GM12878 (cell line): ENCODE measurements at regions not wholly inside any gene's neighbourhood (a gene's known extent, or its start where the extent isn't known, plus 50 kb on each side); places are given as distances from the start of the nearest gene placed in this dataset.
"Not testable (repeated sequence)": the region's sequence is repeated elsewhere in the genome, so short reads cannot be mapped to it uniquely, and the experiment has no call there.

Source experiments
- ATAC-seq: fragments of 200-7000 bp; cut with Tn5 transposase; 3 replicates; pipeline ENCODE4 v1.9.1; 2020; ENCODE audit warnings: mild to moderate bottlenecking, moderate library complexity
- BruUV-seq: library from RNA; stranded (reverse); fragments of 400-500 nt; replicated peaks from 2 replicates; lab custom pipeline; 2021; lab: Mats Ljungman, UMichigan
- CTCF ChIA-PET: fragments of 300-600 bp; sonication (Branson Sonifier 250); formaldehyde crosslinking; extraction: SDS; loops from one replicate; lab custom pipeline; 2021; ENCODE audit warnings: inconsistent platforms; lab: Yijun Ruan, JAX
- POLR2A ChIA-PET: fragments of 350-600 bp; formaldehyde crosslinking; extraction: SDS; loops from one replicate; lab custom pipeline; 2021; ENCODE audit warnings: inconsistent platforms; lab: Charles Lee
- RAD21 ChIA-PET: fragments of 300-600 bp; sonication (Branson Sonifier 250); formaldehyde crosslinking; loops from one replicate; lab custom pipeline; 2023; ENCODE audit warnings: antibody characterized with exemption; ENCODE audit not compliant: unreplicated experiment; lab: Charles Lee
- SMC1A ChIA-PET: fragments of 300-600 bp; sonication (Branson Sonifier 250); formaldehyde crosslinking; loops from one replicate; lab custom pipeline; 2023; ENCODE audit not compliant: unreplicated experiment, uncharacterized antibody; lab: Charles Lee
- DNase-seq: peaks from one replicate; pipeline ENCODE4 v3.0.0-alpha.2; 2011; ENCODE audit warnings: low read depth, low spot score
- FAIRE-seq: peaks from 3 replicates; lab custom pipeline; 2011; peaks lifted over from hg19 to GRCh38; lab: Jason Lieb, UNC
- H2AFZ ChIP-seq: 2 replicates; pipeline ENCODE4 v1.6.0; 2011; ENCODE audit warnings: low read depth, low read length, control low read depth; ENCODE audit not compliant: control insufficient read depth
- H3K27ac ChIP-seq: 2 replicates; pipeline ENCODE4 v1.5.1; 2011; ENCODE audit warnings: control low read depth; ENCODE audit not compliant: control insufficient read depth, insufficient read depth
- H3K27me3 ChIP-seq, 2 experiments: replicated peaks in 1 of 2; 2 replicates each; pipeline versions ENCODE4 v1.6.0 to v1.6.1; 2011; ENCODE audit warnings: low read length in 1 of 2; ENCODE audit not compliant: control insufficient read depth in 2 of 2, insufficient read depth in 2 of 2
- H3K36me3 ChIP-seq, 2 experiments: 2 replicates each; pipeline ENCODE4 v1.5.1; 2011; ENCODE audit warnings: low read length in 1 of 2; ENCODE audit not compliant: control insufficient read depth in 2 of 2, insufficient read depth in 2 of 2
- H3K4me1 ChIP-seq: 2 replicates; pipeline ENCODE4 v1.6.1; 2011; ENCODE audit warnings: mild to moderate bottlenecking, low read length, moderate library complexity, mixed read lengths; ENCODE audit not compliant: control insufficient read depth, insufficient read depth
- H3K4me2 ChIP-seq: 2 replicates; pipeline ENCODE4 v1.6.0; 2011; ENCODE audit warnings: control low read depth; ENCODE audit not compliant: control insufficient read depth, insufficient read depth
- H3K4me3 ChIP-seq: fragments of 200-600 bp; sonication (generic); 2 replicates; pipeline ENCODE4 v1.5.1; 2016
- H3K79me2 ChIP-seq: 2 replicates; pipeline ENCODE4 v1.6.0; 2011; ENCODE audit warnings: low read length; ENCODE audit not compliant: control insufficient read depth, insufficient read depth
- H3K9ac ChIP-seq: 2 replicates; pipeline ENCODE4 v1.8.0; 2011; ENCODE audit warnings: low read length, control low read depth, mixed read lengths; ENCODE audit not compliant: control insufficient read depth, insufficient read depth
- H3K9me3 ChIP-seq: replicated peaks from 3 replicates; pipeline ENCODE4 v1.5.1; 2011; ENCODE audit warnings: mild to moderate bottlenecking, low read length; ENCODE audit not compliant: control insufficient read depth, insufficient read depth
- H4K20me1 ChIP-seq: 2 replicates; pipeline ENCODE4 v1.6.0; 2011; ENCODE audit not compliant: control insufficient read depth, insufficient read depth
- BCL11A ChIP-seq: IDR thresholded peaks from 2 replicates; pipeline ENCODE4 v1.6.1; 2011; ENCODE audit warnings: low read depth, low read length
- CBFB ChIP-seq: IDR thresholded peaks from 2 replicates; pipeline ENCODE4 v1.6.1; 2016; ENCODE audit warnings: antibody characterized with exemption, low read depth
- CHD2 ChIP-seq: IDR thresholded peaks from 2 replicates; pipeline ENCODE4 v1.6.1; 2011; ENCODE audit warnings: low read depth, low read length, improper control_type of control experiment, borderline replicate concordance
- CREM ChIP-seq: IDR thresholded peaks from 2 replicates; pipeline ENCODE4 v1.6.1; 2014; ENCODE audit warnings: antibody characterized with exemption, low read depth
- GABPA ChIP-seq: IDR thresholded peaks from 2 replicates; pipeline ENCODE4 v1.6.1; 2014; ENCODE audit warnings: antibody characterized with exemption, low read depth, mild to moderate bottlenecking, inconsistent platforms
- JUND ChIP-seq: IDR thresholded peaks from 2 replicates; pipeline ENCODE4 v1.6.1; 2012; ENCODE audit warnings: low read depth, mild to moderate bottlenecking, low read length, improper control_type of control experiment, moderate library complexity
- MEF2B ChIP-seq: fragments of 450-650 bp; IDR thresholded peaks from 2 replicates; pipeline ENCODE4 v1.6.1; 2018; ENCODE audit warnings: mild to moderate bottlenecking, moderate library complexity; ENCODE audit not compliant: partially characterized antibody, poor library complexity, severe bottlenecking
- NBN ChIP-seq: fragments of 450-650 bp; IDR thresholded peaks from 2 replicates; pipeline ENCODE4 v1.6.1; 2016
- NR2C2 ChIP-seq: IDR thresholded peaks from 2 replicates; pipeline ENCODE4 v1.6.1; 2011; ENCODE audit warnings: borderline replicate concordance, low read depth; ENCODE audit not compliant: control insufficient read depth, insufficient read length
- RCOR1 ChIP-seq: conservative IDR thresholded peaks from 2 replicates; pipeline ENCODE4 v1.6.1; 2012; ENCODE audit warnings: low read depth, low read length, improper control_type of control experiment
- SIX5 ChIP-seq: IDR thresholded peaks from 2 replicates; pipeline ENCODE4 v1.6.1; 2011; ENCODE audit warnings: mild to moderate bottlenecking, low read depth, low read length, moderate library complexity; ENCODE audit not compliant: severe bottlenecking
- SMC3 ChIP-seq: IDR thresholded peaks from 2 replicates; pipeline ENCODE4 v1.6.1; 2011; ENCODE audit warnings: low read length, improper control_type of control experiment, borderline replicate concordance
- TBL1XR1 ChIP-seq: IDR thresholded peaks from 2 replicates; pipeline ENCODE4 v1.6.1; 2012; ENCODE audit warnings: low read depth, low read length, improper control_type of control experiment
- ZBED1 ChIP-seq: IDR thresholded peaks from 2 replicates; pipeline ENCODE4 v1.6.1; 2016; ENCODE audit warnings: borderline replicate concordance
- ZZZ3 ChIP-seq: IDR thresholded peaks from 2 replicates; pipeline ENCODE4 v1.6.1; 2011; ENCODE audit warnings: low read depth; ENCODE audit not compliant: control insufficient read depth, insufficient read length
- WGBS: methylation state at CpG from one replicate; pipeline ENCODE4 v1.1.6; 2016; ENCODE audit warnings: low lambda C conversion rate; ENCODE audit not compliant: insufficient replicate concordance, insufficient coverage; ENCODE audit errors: missing lambda C conversion rate; 5-methylcytosine and 5-hydroxymethylcytosine counted together
- in situ Hi-C: fragments of 300-500 bp; cut with MboI; formaldehyde crosslinking; loops from 9 replicates; pipeline ENCODE4 v1.14.3; 2018; ENCODE audit warnings: mixed read lengths
- intact Hi-C: fragments of 100-400 bp; cut with micrococcal nuclease; formaldehyde crosslinking; loops from one replicate; pipeline ENCODE4 v1.14.2; 2022; ENCODE audit not compliant: unreplicated experiment
- TF ChIP-seq, protein P1 (sequence below): IDR thresholded peaks from 2 replicates; pipeline ENCODE4 v1.6.1; 2012; ENCODE audit warnings: low read length, inconsistent platforms
- TF ChIP-seq, protein P2 (sequence below): IDR thresholded peaks from 2 replicates; pipeline ENCODE4 v1.6.1; 2011; ENCODE audit warnings: low read depth, mild to moderate bottlenecking, low read length, moderate library complexity, borderline replicate concordance; ENCODE audit errors: extremely low read depth

DNA sequence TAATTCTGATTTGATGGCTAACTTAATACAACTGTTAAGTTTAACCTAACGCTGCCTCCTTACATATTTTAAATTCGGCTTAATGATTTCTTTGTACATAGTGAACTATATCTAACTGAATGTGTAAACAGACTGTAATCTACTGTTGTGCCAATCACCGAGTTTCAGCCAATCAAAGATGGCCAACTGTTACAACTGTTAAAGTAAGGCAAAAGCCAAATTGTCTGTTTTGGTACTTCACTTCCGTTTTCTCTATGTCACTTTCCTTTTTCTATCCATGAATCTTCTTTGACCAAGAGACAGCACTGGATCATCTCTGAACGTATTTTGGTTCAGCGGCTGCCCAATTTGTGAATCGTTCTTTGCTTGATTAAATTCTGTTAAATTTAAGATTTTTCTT is 137.0 kb downstream of the LMLN start:
- BruUV-seq: no TSS peak
- ChIA-PET SMC1A (no interaction called here), RAD21 (no interaction called here), POLR2A (no interaction called here), CTCF (no interaction called here)
- no peak for ATAC-seq
- Histone ChIP-seq H3K4me2 (no peak overlapping the region), H3K4me1 (no peaks in the 10 kb centered on the region), H3K27me3 (peaks cover 0 to 3% of the 10 kb centered on the region in 2 experiments; a peak in 2 of 4 replicates), H3K4me3 (no peak overlapping the region), H2AFZ (no peak overlapping the region), H3K36me3 (no peaks in the 10 kb centered on the region), H4K20me1 (no peaks in the 10 kb centered on the region), H3K9me3 (peaks cover 3% of the 10 kb centered on the region; the same call in 2 of the 3 replicates), H3K27ac (no peak overlapping the region), H3K79me2 (no peaks in the 10 kb centered on the region), H3K9ac (no peak overlapping the region)
- WGBS: 58% methylated on average over 7 of the region's 7 CpGs
- in situ Hi-C loops (no loop called here), intact Hi-C loops (no loop called here)
- DNase-seq: no peak
- no peak for FAIRE-seq
- TF ChIP-seq GABPA (no peak), SIX5 (no peak), CBFB (no peak), SMC3 (no peak), NBN (no peak), JUND (no peak), CHD2 (no peak), CREM (no peak), ZBED1 (no peak), MEF2B (no peak), ZZZ3 (no peak), NR2C2 (no peak), RCOR1 (no peak), TBL1XR1 (no peak), BCL11A (no peak)
- TF ChIP-seq, protein P1, sequence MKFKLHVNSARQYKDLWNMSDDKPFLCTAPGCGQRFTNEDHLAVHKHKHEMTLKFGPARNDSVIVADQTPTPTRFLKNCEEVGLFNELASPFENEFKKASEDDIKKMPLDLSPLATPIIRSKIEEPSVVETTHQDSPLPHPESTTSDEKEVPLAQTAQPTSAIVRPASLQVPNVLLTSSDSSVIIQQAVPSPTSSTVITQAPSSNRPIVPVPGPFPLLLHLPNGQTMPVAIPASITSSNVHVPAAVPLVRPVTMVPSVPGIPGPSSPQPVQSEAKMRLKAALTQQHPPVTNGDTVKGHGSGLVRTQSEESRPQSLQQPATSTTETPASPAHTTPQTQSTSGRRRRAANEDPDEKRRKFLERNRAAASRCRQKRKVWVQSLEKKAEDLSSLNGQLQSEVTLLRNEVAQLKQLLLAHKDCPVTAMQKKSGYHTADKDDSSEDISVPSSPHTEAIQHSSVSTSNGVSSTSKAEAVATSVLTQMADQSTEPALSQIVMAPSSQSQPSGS: no peak
- TF ChIP-seq, protein P2, sequence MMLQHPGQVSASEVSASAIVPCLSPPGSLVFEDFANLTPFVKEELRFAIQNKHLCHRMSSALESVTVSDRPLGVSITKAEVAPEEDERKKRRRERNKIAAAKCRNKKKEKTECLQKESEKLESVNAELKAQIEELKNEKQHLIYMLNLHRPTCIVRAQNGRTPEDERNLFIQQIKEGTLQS: no peak

DNA sequence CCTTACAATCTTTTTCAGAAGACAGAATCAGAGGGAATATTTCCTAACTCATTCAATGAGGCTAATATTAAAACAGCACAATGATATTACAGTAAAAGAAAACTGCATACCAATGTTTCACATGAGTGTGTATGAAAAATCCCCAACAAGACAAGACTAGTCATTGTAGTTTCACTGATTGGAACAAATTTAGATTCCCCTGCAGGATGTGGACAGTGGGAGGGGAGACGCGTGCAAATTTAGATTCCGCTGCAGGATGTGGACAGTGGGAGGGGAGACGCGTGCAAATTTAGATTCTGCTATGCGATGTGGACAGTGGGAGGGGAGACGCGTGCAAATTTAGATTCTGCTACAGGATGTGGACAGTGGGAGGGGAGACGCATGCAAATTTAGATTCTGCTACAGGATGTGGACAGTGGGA is 138.7 kb downstream of the LMLN start:
- H3K36me3 ChIP-seq, DNase-seq, H3K27ac ChIP-seq, RAD21 ChIA-PET, H3K9me3 ChIP-seq, H3K4me1 ChIP-seq, POLR2A ChIA-PET, BruUV-seq, ATAC-seq, FAIRE-seq, CTCF ChIA-PET, in situ Hi-C loops, H3K4me2 ChIP-seq, H3K4me3 ChIP-seq, H3K27me3 ChIP-seq, H3K79me2 ChIP-seq, SMC1A ChIA-PET, intact Hi-C loops, H3K9ac ChIP-seq, H2AFZ ChIP-seq, H4K20me1 ChIP-seq: not testable (repeated sequence)
- WGBS: 21% methylated on average over 9 of the region's 9 CpGs
